Neural progenitor cell (in vitro differentiated cells): ENCODE measurements at regions not wholly inside any gene's neighbourhood (a gene's known extent, or its start where the extent isn't known, plus 50 kb on each side); places are given as distances from the start of the nearest gene placed in this dataset.

Experiments
- DNase-seq: peaks from one replicate; pipeline ENCODE4 v3.0.0-alpha.2; 2016; ENCODE audit warnings: low spot score
- H2AFZ ChIP-seq: fragments of 200-600 bp; sonication (generic); replicated peaks from 2 replicates; pipeline ENCODE4 v1.6.1; 2016; ENCODE audit warnings: antibody characterized with exemption
- H3F3A ChIP-seq: fragments of 200-600 bp; sonication (generic); 2 replicates; pipeline ENCODE4 v1.6.1; 2016; ENCODE audit warnings: antibody characterized with exemption, low read depth
- H3K27ac ChIP-seq: fragments of 200-600 bp; sonication (generic); 2 replicates; pipeline ENCODE4 v1.5.1; 2016; ENCODE audit warnings: mild to moderate bottlenecking
- H3K27me3 ChIP-seq: fragments of 200-600 bp; sonication (generic); 2 replicates; pipeline ENCODE4 v1.6.1; 2016; ENCODE audit warnings: mild to moderate bottlenecking, moderate library complexity
- H3K36me3 ChIP-seq: fragments of 200-600 bp; sonication (generic); 2 replicates; pipeline ENCODE4 v1.5.1; 2016
- H3K4me1 ChIP-seq: fragments of 200-600 bp; sonication (generic); 2 replicates; pipeline ENCODE4 v1.6.1; 2016; ENCODE audit warnings: mixed run types
- H3K4me2 ChIP-seq: fragments of 200-600 bp; sonication (generic); 2 replicates; pipeline ENCODE4 v1.6.1; 2016
- H3K4me3 ChIP-seq: fragments of 200-600 bp; sonication (generic); 2 replicates; pipeline ENCODE4 v1.5.1; 2016
- H3K79me2 ChIP-seq: fragments of 200-600 bp; sonication (generic); 2 replicates; pipeline ENCODE4 v1.6.1; 2016; ENCODE audit warnings: low read depth
- H3K9ac ChIP-seq: fragments of 200-600 bp; sonication (generic); 2 replicates; pipeline ENCODE4 v1.6.1; 2016
- H3K9me3 ChIP-seq: fragments of 200-600 bp; sonication (generic); 2 replicates; pipeline ENCODE4 v1.5.1; 2016; ENCODE audit warnings: low read depth
- H4K20me1 ChIP-seq: fragments of 200-600 bp; sonication (generic); 2 replicates; pipeline ENCODE4 v1.6.1; 2016; ENCODE audit warnings: low read depth
- H3K27ac Mint-ChIP-seq: 3 replicates; pipeline ENCODE4 v1.8.0; 2021; ENCODE audit warnings: mixed read lengths
- H3K27me3 Mint-ChIP-seq: 2 replicates; pipeline ENCODE4 v1.8.0; 2022; ENCODE audit warnings: low read depth, mild to moderate bottlenecking, inconsistent platforms, moderate library complexity, mixed read lengths; ENCODE audit not compliant: insufficient read depth
- H3K36me3 Mint-ChIP-seq: 3 replicates; pipeline ENCODE4 v1.8.0; 2021; ENCODE audit warnings: mixed read lengths
- H3K4me1 Mint-ChIP-seq: 3 replicates; pipeline ENCODE4 v1.8.0; 2021; ENCODE audit warnings: mixed read lengths
- H3K4me3 Mint-ChIP-seq: 3 replicates; pipeline ENCODE4 v1.8.0; 2021; ENCODE audit warnings: mild to moderate bottlenecking, moderate library complexity, mixed read lengths
- H3K9me3 Mint-ChIP-seq: 3 replicates; pipeline ENCODE4 v1.8.0; 2020; ENCODE audit warnings: mixed read lengths
- EZH2 ChIP-seq: fragments of 200-600 bp; sonication (generic); IDR thresholded peaks from 2 replicates; pipeline ENCODE4 v1.6.1; 2017; ENCODE audit warnings: antibody characterized with exemption, mild to moderate bottlenecking, moderate library complexity
- EZH2phosphoT487 ChIP-seq: fragments of 200-600 bp; sonication (generic); IDR thresholded peaks from 2 replicates; pipeline ENCODE4 v1.6.1; 2017; ENCODE audit warnings: antibody characterized with exemption
- TF ChIP-seq, protein P1 (sequence below): fragments of 200-600 bp; sonication (generic); IDR thresholded peaks from 2 replicates; pipeline ENCODE4 v1.5.1; 2017; ENCODE audit warnings: antibody characterized with exemption, mild to moderate bottlenecking

- Histone ChIP-seq H4K20me1 (no peaks in the 10 kb centered on the region), H3K4me2 (peak overlapping the region; percentile 54), H3K27me3 (no peaks in the 10 kb centered on the region), H3K36me3 (no peaks in the 10 kb centered on the region), H3K9me3 (no peaks in the 10 kb centered on the region), H3K9ac (no peak overlapping the region), H3F3A (no peaks in the 10 kb centered on the region), H2AFZ (peak overlapping the region; percentile 89), H3K4me3 (no peak overlapping the region), H3K79me2 (no peaks in the 10 kb centered on the region), H3K4me1 (peaks cover 17% of the 10 kb centered on the region), H3K27ac (no peak overlapping the region)
- no peak for DNase-seq
- no peak overlapping the region for H3K27ac Mint-ChIP-seq
- TF ChIP-seq EZH2 (no peak), EZH2phosphoT487 (no peak)
- TF ChIP-seq, protein P1, sequence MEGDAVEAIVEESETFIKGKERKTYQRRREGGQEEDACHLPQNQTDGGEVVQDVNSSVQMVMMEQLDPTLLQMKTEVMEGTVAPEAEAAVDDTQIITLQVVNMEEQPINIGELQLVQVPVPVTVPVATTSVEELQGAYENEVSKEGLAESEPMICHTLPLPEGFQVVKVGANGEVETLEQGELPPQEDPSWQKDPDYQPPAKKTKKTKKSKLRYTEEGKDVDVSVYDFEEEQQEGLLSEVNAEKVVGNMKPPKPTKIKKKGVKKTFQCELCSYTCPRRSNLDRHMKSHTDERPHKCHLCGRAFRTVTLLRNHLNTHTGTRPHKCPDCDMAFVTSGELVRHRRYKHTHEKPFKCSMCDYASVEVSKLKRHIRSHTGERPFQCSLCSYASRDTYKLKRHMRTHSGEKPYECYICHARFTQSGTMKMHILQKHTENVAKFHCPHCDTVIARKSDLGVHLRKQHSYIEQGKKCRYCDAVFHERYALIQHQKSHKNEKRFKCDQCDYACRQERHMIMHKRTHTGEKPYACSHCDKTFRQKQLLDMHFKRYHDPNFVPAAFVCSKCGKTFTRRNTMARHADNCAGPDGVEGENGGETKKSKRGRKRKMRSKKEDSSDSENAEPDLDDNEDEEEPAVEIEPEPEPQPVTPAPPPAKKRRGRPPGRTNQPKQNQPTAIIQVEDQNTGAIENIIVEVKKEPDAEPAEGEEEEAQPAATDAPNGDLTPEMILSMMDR, result no peak
- H3K9me3 Mint-ChIP-seq, result peaks cover 4% of the 10 kb centered on the region
- no peaks in the 10 kb centered on the region for H3K36me3 Mint-ChIP-seq
- peaks cover 3% of the 10 kb centered on the region for H3K4me1 Mint-ChIP-seq
- no peak overlapping the region for H3K4me3 Mint-ChIP-seq
- no peaks in the 10 kb centered on the region for H3K27me3 Mint-ChIP-seq
Measured at GRCh38 chr9:2281803-2282185, 266.6 kb downstream of the SMARCA2 start.

- Histone ChIP-seq H3K79me2 (no peaks in the 10 kb centered on the region), H3K27ac (no peak overlapping the region), H2AFZ (no peak overlapping the region), H3K36me3 (no peaks in the 10 kb centered on the region), H3K4me3 (no peak overlapping the region), H3K27me3 (no peaks in the 10 kb centered on the region), H3K4me1 (peaks cover 17% of the 10 kb centered on the region), H3K9ac (no peak overlapping the region), H4K20me1 (no peaks in the 10 kb centered on the region), H3K9me3 (no peaks in the 10 kb centered on the region), H3F3A (no peaks in the 10 kb centered on the region), H3K4me2 (no peak overlapping the region)
- Mint-ChIP-seq H3K4me3 (no peak overlapping the region), H3K4me1 (peaks cover 2% of the 10 kb centered on the region), H3K27ac (peak overlapping the region; percentile 28), H3K36me3 (no peaks in the 10 kb centered on the region), H3K9me3 (peaks cover 2% of the 10 kb centered on the region), H3K27me3 (no peaks in the 10 kb centered on the region)
- no peak for DNase-seq
- TF ChIP-seq EZH2 (no peak), EZH2phosphoT487 (no peak)
- TF ChIP-seq, protein P1, result no peak
Measured at GRCh38 chr9:2284770-2285169, 269.6 kb downstream of the SMARCA2 start.

GRCh38 chr9:2285416-2286332 is 270.5 kb downstream of the SMARCA2 start:
- TF ChIP-seq EZH2, result no peak
- no peak for TF ChIP-seq EZH2phosphoT487
- TF ChIP-seq, protein P1, result no peak
- Mint-ChIP-seq H3K4me3 (no peak overlapping the region), H3K36me3 (no peaks in the 10 kb centered on the region), H3K27me3 (no peaks in the 10 kb centered on the region), H3K4me1 (peaks cover 9% of the 10 kb centered on the region), H3K27ac (peak overlapping the region; percentile 34), H3K9me3 (peaks cover 2% of the 10 kb centered on the region)
- no peak overlapping the region for H3K4me2 ChIP-seq
- DNase-seq, result no peak
- no peak overlapping the region for H2AFZ ChIP-seq
- H3K27ac ChIP-seq, result no peak overlapping the region
- peaks cover 22% of the 10 kb centered on the region for H3K4me1 ChIP-seq
- H3K27me3 ChIP-seq, result no peaks in the 10 kb centered on the region
- no peaks in the 10 kb centered on the region for H3K36me3 ChIP-seq
- no peak overlapping the region for H3K4me3 ChIP-seq
- H3K9me3 ChIP-seq, result no peaks in the 10 kb centered on the region
- H4K20me1 ChIP-seq, result no peaks in the 10 kb centered on the region
- H3K9ac ChIP-seq, result no peak overlapping the region
- no peaks in the 10 kb centered on the region for H3K79me2 ChIP-seq
- no peaks in the 10 kb centered on the region for H3F3A ChIP-seq
